Amniotic stem cell (primary cell): ENCODE measurements at regions not wholly inside any gene's neighbourhood (a gene's known extent, or its start where the extent isn't known, plus 50 kb on each side); places are given as distances from the start of the nearest gene placed in this dataset.
"Not testable (repeated sequence)": the region's sequence is repeated elsewhere in the genome, so short reads cannot be mapped to it uniquely, and the experiment has no call there.

ENCODE experiments used
- DNase-seq: peaks from one replicate; lab custom pipeline; 2025; lab: John Stamatoyannopoulos, UW

GRCh38 chr4:24368801-24369200, 215.6 kb downstream of the DHX15 start:
- DNase-seq, result no peak

- DNase-seq, result no peak
These were observed 219.5 kb downstream of the DHX15 start for GRCh38 chr4:24364852-24365251.

- no peak for DNase-seq
These were observed 220.1 kb downstream of the DHX15 start for GRCh38 chr4:24364249-24364648.

GRCh38 chr4:24363751-24364150, 220.6 kb downstream of the DHX15 start:
- DNase-seq, result no peak

GRCh38 chr4:24352112-24352511, 232.2 kb downstream of the DHX15 start:
- no peak for DNase-seq

- DNase-seq, result not testable (repeated sequence)
These were observed 235.0 kb downstream of the DHX15 start for GRCh38 chr4:24349168-24349996.

GRCh38 chr4:24339260-24339659, 245.1 kb downstream of the DHX15 start:
- no peak for DNase-seq

- DNase-seq, result no peak
These were observed 246.7 kb downstream of the DHX15 start for GRCh38 chr4:24337451-24338190.

- no peak for DNase-seq
These were observed 248.7 kb downstream of the DHX15 start for GRCh38 chr4:24335616-24336015.

GRCh38 chr4:24334906-24335305, 249.4 kb downstream of the DHX15 start:
- DNase-seq, result no peak

- no peak for DNase-seq
These were observed 253.8 kb downstream of the DHX15 start for GRCh38 chr4:24330573-24330972.

GRCh38 chr4:24330172-24330571, 254.2 kb downstream of the DHX15 start:
- no peak for DNase-seq

GRCh38 chr4:24328711-24329110, 255.6 kb downstream of the DHX15 start:
- DNase-seq, result no peak

GRCh38 chr4:24328310-24328709, 256.0 kb downstream of the DHX15 start:
- no peak for DNase-seq

- DNase-seq, result no peak
These were observed 261.4 kb downstream of the DHX15 start for GRCh38 chr4:24322995-24323394.

GRCh38 chr4:24322511-24322910, 261.8 kb downstream of the DHX15 start:
- DNase-seq, result no peak

GRCh38 chr4:24321616-24322015, 262.7 kb downstream of the DHX15 start:
- DNase-seq, result no peak

- no peak for DNase-seq
These were observed 263.2 kb downstream of the DHX15 start for GRCh38 chr4:24321131-24321530.

GRCh38 chr4:24319387-24319786, 265.0 kb downstream of the DHX15 start:
- DNase-seq, result no peak

- DNase-seq, result no peak
These were observed 269.3 kb downstream of the DHX15 start for GRCh38 chr4:24315056-24315455.

GRCh38 chr4:24312261-24312913, 272.0 kb downstream of the DHX15 start:
- no peak for DNase-seq

GRCh38 chr4:24303926-24304325, 280.4 kb downstream of the DHX15 start:
- DNase-seq, result no peak

GRCh38 chr4:24298911-24299310, 285.4 kb downstream of the DHX15 start:
- DNase-seq, result no peak
